Skeletal muscle tissue (tissue), 3 donors: ENCODE measurements at regions not wholly inside any gene's neighbourhood (a gene's known extent, or its start where the extent isn't known, plus 50 kb on each side); places are given as distances from the start of the nearest gene placed in this dataset.

Source experiments
- H3K27ac ChIP-seq: one replicate; pipeline ENCODE4 v1.7.0; 2013; ENCODE audit warnings: mild to moderate bottlenecking, low read depth, low read length, inconsistent platforms
- H3K27me3 ChIP-seq, 3 donors: one replicate each; pipeline ENCODE4 v1.7.0; 2013; ENCODE audit warnings: low read length in 3 of 3; ENCODE audit not compliant: control insufficient read depth in 3 of 3, insufficient read depth in 3 of 3
- H3K36me3 ChIP-seq, 3 donors: one replicate each; pipeline ENCODE4 v1.7.0; 2013; ENCODE audit warnings: low read length in 3 of 3; ENCODE audit not compliant: control insufficient read depth in 3 of 3, insufficient read depth in 3 of 3
- H3K4me1 ChIP-seq, 3 donors: one replicate each; pipeline ENCODE4 v1.7.0; 2013; ENCODE audit warnings: low read length in 3 of 3, mild to moderate bottlenecking in 3 of 3; ENCODE audit not compliant: control insufficient read depth in 3 of 3, insufficient read depth in 3 of 3
- H3K4me3 ChIP-seq, 3 donors: one replicate each; pipeline ENCODE4 v1.7.0; 2013; ENCODE audit warnings: low read length in 3 of 3
- H3K9ac ChIP-seq, 3 donors: one replicate each; pipeline ENCODE4 v1.7.0; 2013; ENCODE audit warnings: low read length in 3 of 3, mild to moderate bottlenecking in 3 of 3, moderate library complexity in 2 of 3, low read depth in 1 of 3
- H3K9me3 ChIP-seq, 3 donors: one replicate each; pipeline ENCODE4 v1.7.0; 2013; ENCODE audit warnings: low read length in 3 of 3; ENCODE audit not compliant: control insufficient read depth in 3 of 3
- donor health status: Osteomylitis.

DNA sequence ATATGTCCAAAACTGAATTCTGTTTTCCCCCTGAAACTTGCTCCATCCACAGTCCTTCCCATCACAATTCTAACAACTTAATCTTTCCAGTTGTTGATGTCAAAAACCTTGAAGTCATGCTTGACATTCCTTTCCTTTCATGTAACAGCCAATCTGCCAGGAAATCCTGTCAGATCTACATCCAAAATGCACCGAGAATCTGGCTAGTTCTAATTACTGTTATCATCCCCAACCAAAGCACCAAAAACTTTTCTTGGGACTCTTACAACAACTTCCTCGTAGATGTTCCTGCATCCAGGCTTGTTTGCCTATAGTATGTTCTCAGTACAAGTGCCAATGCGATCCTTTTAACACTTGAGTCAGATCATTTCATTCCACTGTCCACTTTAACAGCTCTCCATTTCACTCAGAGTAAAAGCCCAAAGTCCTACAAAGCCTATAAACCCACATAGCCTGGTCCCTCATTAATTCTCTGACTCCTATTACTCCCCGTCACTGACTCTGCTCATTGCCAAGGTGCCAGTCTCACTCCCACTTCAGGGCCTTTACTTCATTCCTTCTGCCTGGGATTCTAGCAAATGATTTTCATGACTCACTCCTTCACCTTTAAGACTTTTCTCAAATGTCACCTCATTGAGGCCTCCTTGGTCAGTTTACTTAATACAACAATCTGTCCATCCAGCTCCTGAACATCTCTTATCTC lies 493.2 kb upstream of the NFIA start:
- H3K36me3 ChIP-seq = no peaks in the 10 kb centered on the region
- no peak overlapping the region for H3K27ac ChIP-seq
- no peaks in the 10 kb centered on the region for H3K4me1 ChIP-seq

GRCh38 chr1:60584371-60584770 lies 498.0 kb upstream of the NFIA start:
- H3K9me3 ChIP-seq = peaks cover 0 to 7% (median 2%) of the 10 kb centered on the region in 3 donors
- no peak overlapping the region for H3K27ac ChIP-seq
- H3K9ac ChIP-seq = no peak overlapping the region
- no peak overlapping the region for H3K4me3 ChIP-seq
- H3K36me3 ChIP-seq = no peaks in the 10 kb centered on the region
- no peaks in the 10 kb centered on the region for H3K27me3 ChIP-seq
- H3K4me1 ChIP-seq = no peaks in the 10 kb centered on the region

More for the DNA sequence above, 493.2 kb upstream of the NFIA start:
- no peak overlapping the region for H3K9ac ChIP-seq
- no peak overlapping the region for H3K4me3 ChIP-seq
- H3K27me3 ChIP-seq = no peaks in the 10 kb centered on the region
- peaks cover 0 to 4% (median 2%) of the 10 kb centered on the region in 3 donors for H3K9me3 ChIP-seq

- Histone ChIP-seq H3K27me3 (no peaks in the 10 kb centered on the region), H3K36me3 (no peaks in the 10 kb centered on the region), H3K9ac (no peak overlapping the region), H3K9me3 (peaks cover 0 to 7% (median 2%) of the 10 kb centered on the region in 3 donors), H3K27ac (no peak overlapping the region), H3K4me3 (no peak overlapping the region), H3K4me1 (no peaks in the 10 kb centered on the region)
Observed at GRCh38 chr1:60583696-60584095, 498.7 kb upstream of the NFIA start.

GRCh38 chr1:60581455-60582220 lies 500.7 kb upstream of the NFIA start:
- Histone ChIP-seq H3K9me3 (peaks cover 0 to 7% (median 2%) of the 10 kb centered on the region in 3 donors), H3K9ac (no peak overlapping the region), H3K27ac (no peak overlapping the region), H3K27me3 (no peaks in the 10 kb centered on the region), H3K4me1 (no peaks in the 10 kb centered on the region), H3K36me3 (no peaks in the 10 kb centered on the region), H3K4me3 (no peak overlapping the region)

GRCh38 chr1:60577029-60577428 lies 503.5 kb upstream of the C1orf87 start:
- Histone ChIP-seq H3K4me1 (peaks cover 0 to 2% (median 0%) of the 10 kb centered on the region in 3 donors), H3K4me3 (no peak overlapping the region), H3K9me3 (no peaks in the 10 kb centered on the region), H3K36me3 (no peaks in the 10 kb centered on the region), H3K27me3 (no peaks in the 10 kb centered on the region), H3K27ac (no peak overlapping the region), H3K9ac (no peak overlapping the region)

DNA sequence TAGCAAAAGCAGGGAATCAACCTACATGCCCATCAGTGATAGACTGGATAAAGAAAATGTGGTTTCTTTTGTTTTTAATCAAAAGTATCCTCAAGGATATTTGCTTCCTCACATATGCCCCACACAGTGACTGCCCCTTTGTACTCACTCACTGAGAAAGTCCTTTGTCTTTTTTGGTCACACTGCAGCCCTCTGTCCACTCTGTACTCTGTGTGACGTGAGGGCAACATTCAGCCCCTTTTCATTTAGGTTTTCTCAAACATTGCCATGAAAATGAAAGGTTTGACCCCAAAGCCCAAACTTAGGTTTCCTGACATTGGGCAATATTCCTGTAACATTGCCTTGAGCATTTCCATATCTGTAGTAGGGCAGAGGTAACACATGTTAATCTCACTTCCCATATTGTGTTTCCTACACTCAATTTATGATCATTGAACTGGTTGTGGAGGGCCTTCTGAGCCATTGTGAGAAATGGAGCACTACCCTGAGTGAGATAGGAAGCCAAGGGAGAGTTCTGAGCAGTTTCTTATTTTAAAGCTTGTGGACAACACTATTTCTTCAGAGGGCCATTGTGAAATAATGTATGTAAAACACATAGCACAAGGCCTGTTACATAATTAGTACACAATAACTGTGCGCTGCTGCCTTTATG lies 501.9 kb upstream of the C1orf87 start:
- no peaks in the 10 kb centered on the region for H3K36me3 ChIP-seq

DNA sequence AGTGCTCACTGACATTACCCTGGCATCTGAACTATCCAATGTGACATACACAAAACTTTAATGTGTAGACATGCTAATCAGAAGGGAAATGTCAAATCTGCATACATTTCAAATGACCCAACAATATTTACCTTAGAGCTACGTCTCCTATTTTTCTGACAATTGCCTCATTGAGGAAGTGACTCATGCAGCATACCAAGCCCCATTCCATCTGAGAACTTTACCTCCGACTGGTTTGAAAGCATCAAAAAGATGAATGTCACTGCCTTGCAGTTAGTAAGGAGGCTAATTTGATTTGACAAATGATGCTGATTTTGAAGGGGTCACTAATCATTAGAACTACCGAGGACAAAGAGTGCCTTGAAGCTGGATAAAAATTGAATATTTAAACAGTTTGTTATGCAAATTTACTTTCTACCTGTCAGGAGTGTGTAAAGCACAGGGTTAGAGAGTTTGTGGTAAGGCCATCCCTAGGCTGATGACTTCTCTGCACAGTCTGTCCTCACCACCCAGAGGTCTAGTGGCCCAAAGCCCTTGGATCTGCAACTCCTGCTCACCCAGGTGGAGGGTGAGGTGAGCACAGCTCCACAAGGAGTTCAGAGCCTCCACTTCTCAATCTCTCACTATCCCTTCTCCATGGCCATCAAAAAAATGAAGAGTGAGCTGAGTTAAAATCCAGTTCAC lies 500.3 kb upstream of the C1orf87 start:
- H3K36me3 ChIP-seq = no peaks in the 10 kb centered on the region
- no peak overlapping the region for H3K9ac ChIP-seq
- no peaks in the 10 kb centered on the region for H3K27me3 ChIP-seq
- H3K9me3 ChIP-seq = no peaks in the 10 kb centered on the region
- H3K27ac ChIP-seq = no peak overlapping the region
- no peak overlapping the region for H3K4me3 ChIP-seq
- H3K4me1 ChIP-seq = peaks cover 0 to 2% (median 0%) of the 10 kb centered on the region in 3 donors

More for the DNA sequence above, 501.9 kb upstream of the C1orf87 start:
- H3K4me3 ChIP-seq = no peak overlapping the region
- H3K9ac ChIP-seq = no peak overlapping the region
- H3K27me3 ChIP-seq = no peaks in the 10 kb centered on the region
- no peak overlapping the region for H3K27ac ChIP-seq
- H3K9me3 ChIP-seq = no peaks in the 10 kb centered on the region
- peaks cover 0 to 2% (median 0%) of the 10 kb centered on the region in 3 donors for H3K4me1 ChIP-seq

GRCh38 chr1:60573121-60573520 lies 499.6 kb upstream of the C1orf87 start:
- H3K4me3 ChIP-seq = no peak overlapping the region
- H3K36me3 ChIP-seq = no peaks in the 10 kb centered on the region
- no peaks in the 10 kb centered on the region for H3K27me3 ChIP-seq
- H3K9me3 ChIP-seq = no peaks in the 10 kb centered on the region
- no peak overlapping the region for H3K9ac ChIP-seq
- peaks cover 0 to 2% (median 0%) of the 10 kb centered on the region in 3 donors for H3K4me1 ChIP-seq
- no peak overlapping the region for H3K27ac ChIP-seq

DNA sequence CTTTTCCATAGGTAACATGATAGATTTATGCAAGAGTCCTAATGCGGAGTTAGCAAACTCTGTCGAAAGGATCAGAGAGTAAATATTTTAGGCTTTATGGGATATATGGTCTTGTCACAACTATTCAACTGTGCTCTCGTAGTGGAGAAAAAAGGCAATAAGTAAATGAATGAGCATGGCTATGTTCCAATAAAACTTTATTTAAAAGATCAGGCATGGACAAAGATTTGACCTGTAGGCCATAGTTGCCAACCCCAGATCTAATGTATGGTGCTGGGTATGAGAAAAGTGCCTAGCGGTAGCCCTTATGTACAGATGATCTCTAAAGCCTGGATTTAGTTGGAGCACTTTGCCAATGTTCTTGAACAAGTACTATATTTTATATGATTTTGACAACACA lies 498.8 kb upstream of the C1orf87 start:
- no peaks in the 10 kb centered on the region for H3K9me3 ChIP-seq
- no peak overlapping the region for H3K9ac ChIP-seq

More for the DNA sequence above, 498.8 kb upstream of the C1orf87 start:
- H3K27me3 ChIP-seq = no peaks in the 10 kb centered on the region
- no peaks in the 10 kb centered on the region for H3K36me3 ChIP-seq
- H3K4me1 ChIP-seq = peaks cover 0 to 2% (median 0%) of the 10 kb centered on the region in 3 donors
- H3K4me3 ChIP-seq = no peak overlapping the region
- H3K27ac ChIP-seq = no peak overlapping the region
